Central memory CD4-positive, alpha-beta T cell (primary cell): ENCODE measurements at regions not wholly inside any gene's neighbourhood (a gene's known extent, or its start where the extent isn't known, plus 50 kb on each side); places are given as distances from the start of the nearest gene placed in this dataset.

ENCODE experiments used
- DNase-seq: peaks from one replicate; pipeline ENCODE4 v3.0.0; 2022

DNA sequence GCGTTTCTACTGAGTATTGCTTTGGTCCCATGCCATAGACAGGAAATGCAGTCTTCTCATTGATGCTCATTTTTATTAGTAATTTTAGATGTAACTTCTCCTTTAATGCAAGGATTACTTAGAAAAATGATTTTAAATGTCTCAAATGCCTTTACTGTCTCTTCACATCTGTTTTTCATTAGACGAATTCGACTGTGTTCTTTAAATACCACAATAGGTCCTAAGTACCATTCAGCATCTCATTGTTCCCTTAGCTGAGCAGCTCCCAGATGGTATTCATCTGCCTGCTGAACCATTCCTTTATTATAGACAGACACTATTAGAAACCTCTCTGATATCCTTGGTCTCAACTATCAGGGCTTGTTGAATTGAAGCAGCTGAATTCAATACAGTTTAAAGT lies 113.6 kb downstream of the LSMEM1 start:
- DNase-seq, result no peak

DNA sequence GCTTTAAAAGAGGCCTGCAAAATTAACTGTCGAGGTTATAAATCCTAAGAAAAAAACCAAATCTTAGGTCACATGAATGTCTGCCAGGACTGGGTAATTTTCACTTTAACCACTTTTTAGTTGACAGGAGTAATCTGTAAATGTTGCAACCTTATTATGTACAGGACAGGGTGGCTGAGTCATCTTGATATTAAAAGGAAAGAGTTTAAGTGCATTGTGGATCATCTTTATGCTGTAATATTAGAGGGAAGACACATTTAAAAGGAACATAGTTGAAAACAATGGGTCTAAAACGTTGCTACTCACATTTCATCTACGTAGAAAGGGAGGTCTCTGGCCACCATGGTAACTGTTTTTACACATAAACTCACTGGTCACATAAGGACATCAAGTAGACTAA lies 115.5 kb downstream of the LSMEM1 start:
- DNase-seq, result no peak

DNA sequence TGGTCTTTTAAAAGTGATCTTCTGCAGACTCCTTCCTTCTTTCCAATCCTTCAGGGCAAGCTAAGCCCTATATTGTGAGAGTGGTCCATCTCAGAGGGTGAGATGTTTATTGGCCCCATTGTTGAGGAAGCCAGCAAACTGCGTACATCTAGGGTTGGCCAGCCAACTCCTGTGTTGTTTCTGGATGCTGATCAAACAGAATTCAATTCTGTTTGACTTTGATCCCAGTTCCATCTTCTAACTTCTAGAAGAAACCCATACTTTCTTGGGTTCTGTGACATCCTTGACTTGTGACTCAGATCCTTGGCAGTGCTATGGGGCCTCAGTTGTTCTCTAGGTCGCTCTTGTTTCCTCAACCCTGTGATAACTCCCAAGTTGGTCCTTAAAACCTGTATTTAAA lies 116.2 kb downstream of the LSMEM1 start:
- no peak for DNase-seq

DNA sequence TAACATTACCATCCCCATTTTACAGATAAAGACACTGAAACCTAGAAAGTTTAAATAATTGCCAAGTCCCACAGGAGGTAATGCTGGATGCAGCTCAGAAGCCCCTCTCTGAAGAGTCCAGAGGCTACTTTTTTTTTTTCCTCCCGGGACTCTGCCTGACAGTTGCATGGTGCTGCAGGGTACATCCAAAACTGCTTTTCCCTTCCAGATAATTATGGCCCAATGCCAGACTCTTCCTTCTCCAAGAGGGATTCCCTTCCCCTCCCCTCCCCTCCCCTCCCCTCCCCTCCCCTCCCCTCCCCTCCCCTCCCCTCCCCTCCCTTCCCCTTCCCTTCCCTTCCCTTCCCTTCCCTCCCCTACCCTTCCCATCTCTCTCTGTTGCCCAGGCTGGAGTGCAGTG lies 122.9 kb downstream of the LSMEM1 start:
- no peak for DNase-seq

DNA sequence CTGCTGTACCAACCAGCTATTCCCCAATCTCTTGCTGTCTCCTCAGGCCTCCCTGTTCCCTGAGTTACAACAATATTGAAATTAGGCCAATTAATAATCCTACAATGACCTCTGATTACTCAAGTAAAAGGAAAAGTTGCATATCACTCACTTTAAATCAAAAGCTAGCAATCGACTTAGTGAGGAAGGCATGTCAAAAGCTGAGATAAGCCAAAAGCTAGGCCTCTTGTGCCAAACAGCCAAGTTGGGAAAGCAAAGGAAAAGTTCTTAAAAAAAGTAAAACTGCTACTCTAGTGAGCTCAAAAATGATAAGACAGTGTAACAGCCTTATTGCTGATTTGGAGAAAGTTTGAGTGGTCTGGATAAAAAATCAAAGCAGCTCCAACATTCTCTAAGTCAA lies 129.8 kb downstream of the LSMEM1 start:
- DNase-seq, result no peak

DNA sequence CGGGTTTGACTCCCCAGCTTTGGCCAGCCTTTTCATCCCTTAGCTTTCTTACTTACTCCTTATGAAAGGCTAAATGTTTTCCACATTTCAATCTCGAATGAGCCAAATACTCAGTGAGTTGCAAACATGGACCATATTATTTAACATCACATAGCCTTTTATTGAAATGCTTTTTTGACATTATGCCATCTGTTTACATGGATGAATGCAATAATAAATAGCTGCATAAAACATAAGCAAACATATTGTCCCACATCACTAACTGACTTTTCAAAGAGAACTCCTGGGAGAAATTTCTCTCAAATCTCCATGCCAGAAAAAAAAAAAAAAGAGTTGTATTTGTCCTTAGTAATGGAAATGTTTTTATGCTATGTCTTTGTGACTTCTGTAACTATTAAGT lies 134.9 kb downstream of the LSMEM1 start:
- no peak for DNase-seq

DNA sequence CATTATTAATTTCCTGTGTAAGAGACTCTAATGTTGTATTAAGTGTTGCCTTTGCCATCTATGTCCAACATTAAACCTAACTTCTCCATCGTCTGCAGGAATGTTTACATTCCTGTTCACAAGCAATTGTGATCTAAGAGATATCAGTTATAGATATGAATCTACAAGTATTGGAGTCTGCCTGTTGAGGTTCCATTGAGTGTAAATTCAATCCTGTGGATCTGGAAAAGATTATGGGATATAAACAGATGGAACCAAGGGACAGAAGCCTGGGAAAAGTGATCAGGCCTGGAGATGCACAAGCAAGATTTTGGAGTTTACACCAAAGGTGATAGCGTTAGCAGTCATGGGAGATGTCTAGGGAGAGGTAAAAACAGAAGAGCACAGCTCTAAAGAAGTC lies 135.5 kb downstream of the LSMEM1 start:
- DNase-seq, result no peak

DNA sequence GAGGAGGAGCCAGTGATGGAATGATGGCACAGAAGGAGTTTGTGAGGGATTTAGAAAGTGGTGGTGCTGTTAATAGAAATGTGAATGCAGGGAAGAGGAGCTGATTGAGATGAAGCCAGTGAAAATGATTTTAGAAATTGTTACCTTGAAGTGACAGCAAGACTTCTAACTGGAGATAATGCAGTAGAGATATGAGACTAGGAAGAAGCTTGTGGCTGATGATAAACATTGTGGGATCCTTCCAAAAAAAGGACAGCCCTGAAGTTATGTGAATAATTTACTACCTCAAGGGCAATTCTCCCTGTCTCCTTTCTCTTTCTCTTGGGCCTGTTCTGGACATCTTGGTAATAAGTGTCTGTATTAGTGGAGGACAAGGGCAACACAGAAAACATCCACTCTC lies 138.6 kb downstream of the LSMEM1 start:
- DNase-seq, result no peak

DNA sequence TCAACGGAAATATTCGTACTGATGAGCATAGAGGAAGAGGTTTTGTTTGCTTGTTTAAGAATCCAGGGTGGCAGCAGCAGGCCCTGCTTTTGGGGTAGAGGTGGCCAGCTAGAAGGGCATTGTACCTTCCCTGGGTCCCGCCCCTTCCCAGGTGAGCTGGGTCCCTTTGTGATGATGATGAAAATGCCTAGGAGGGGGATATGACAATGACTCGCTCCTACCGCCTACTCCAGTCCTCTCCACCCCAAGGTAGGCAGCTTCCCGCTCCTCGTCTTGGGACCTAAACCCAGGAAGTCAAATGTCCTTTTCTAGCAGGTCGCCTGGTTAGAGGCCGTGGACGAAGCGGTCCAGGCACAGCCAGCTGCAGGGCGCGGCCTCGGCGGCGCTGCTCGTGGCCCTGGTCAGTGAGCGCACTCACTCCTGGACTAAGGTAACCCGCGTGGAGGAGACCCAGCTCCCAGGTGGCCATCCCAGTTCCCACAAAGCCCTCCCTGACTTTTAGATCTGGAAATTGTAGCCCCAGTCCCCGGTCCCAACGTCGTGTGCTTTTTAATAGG lies 141.4 kb downstream of the LSMEM1 start:
- no peak for DNase-seq

DNA sequence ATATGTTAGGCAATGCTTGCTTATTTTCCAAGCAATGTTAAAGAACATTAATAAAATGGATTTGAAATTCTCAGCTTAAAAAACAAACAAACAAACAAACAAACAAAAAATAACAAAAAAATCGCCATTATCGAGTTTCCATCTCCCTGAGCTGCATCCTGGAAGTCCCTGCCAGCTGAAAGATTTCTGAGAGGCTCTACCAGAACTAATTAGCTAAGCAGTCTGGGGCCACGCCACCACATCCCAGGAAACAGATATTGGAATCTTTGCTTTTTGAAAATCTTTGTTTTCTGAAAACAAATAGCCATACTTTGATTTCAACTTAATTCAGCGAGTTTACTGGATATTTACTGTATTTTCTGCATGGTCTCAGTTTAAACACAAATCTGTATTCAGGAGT lies 143.6 kb downstream of the LSMEM1 start:
- no peak for DNase-seq

DNA sequence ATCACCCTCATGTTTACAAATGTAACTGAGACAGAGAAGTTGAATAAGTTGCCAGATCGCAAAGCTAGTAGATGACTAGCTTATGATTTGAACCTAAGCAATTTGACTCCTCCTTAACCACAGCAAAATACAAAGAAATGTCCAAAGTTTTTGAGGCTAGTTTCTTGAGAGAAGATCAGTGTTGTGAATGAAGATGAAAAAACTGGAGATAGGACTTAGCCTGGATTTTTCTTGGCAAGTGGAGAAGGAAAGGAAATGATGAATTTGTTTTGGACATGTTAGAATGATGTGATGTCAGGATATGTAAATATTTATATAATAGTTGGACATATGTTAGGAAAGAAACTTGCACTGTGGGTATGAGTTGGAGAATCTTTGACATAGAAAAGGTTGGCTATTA lies 149.8 kb downstream of the LSMEM1 start:
- no peak for DNase-seq

DNA sequence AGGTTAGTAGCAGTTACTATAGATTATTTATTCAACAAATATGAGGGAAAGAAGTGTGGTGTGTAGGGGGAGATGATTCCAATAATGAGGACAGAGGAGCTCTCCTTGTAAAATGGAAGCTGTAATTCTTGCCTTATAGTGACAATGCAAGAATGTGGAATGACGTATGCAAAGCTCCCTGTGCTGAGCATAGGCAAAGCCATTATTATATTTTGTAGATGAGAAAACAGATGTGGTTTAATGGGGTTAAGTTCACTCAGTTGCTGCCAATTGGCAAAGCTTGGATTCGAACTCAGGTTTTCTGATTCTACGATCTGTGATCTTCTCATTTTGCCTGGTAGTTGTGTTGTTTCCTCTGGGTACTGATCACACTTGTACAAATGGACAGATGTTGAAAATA lies 153.3 kb downstream of the LSMEM1 start:
- DNase-seq, result no peak

DNA sequence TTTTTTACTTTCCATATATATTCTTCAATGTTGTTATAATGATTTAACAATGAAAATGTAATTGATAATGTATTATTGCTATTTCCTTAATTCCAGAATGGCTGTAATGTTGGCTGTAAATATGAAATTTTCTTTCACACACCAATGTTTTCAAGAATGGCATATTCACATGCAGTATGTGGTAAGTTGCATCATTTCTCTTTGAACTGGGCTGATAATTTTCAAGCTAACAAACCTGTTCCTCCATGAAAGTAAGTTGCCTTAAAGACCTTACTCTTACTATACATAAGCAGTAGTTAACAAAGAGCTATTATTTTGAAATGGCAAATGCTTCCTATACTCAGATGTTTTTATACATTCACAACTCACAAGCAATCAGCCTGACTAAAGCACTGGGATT lies 154.5 kb downstream of the TMEM168 start:
- no peak for DNase-seq

DNA sequence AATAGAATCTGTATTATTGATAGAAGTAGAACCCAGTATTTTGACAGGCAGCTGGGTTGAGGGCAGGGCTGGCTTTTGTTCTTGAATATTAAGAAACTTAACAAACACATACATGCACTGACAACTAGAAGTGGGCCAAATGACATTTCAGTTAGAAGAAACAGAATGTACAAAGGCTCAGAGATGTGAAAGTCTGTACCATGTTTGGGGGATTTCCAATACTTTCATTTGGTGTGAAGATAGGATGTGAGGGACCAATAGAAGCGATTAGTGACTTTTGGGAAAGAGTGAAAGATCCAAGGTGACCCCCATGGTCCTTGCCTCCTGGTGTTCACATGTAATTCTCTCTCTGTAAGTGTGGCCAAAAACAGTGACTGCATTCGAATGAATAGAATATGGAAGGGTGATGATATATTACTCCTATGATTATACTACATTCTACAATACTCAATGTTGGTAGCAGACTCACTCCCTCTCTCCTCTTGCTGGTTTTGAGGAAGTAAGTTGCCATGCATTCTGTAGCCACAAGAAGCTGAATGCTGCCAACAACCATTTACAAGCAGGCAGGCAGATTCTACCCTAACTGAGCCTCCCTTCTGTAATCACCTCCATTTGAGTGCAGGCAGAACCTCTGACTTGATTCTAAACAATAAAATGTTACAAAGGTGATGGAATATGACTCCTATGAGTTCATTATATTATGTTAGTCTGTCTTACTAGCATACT lies 151.4 kb downstream of the TMEM168 start:
- no peak for DNase-seq

DNA sequence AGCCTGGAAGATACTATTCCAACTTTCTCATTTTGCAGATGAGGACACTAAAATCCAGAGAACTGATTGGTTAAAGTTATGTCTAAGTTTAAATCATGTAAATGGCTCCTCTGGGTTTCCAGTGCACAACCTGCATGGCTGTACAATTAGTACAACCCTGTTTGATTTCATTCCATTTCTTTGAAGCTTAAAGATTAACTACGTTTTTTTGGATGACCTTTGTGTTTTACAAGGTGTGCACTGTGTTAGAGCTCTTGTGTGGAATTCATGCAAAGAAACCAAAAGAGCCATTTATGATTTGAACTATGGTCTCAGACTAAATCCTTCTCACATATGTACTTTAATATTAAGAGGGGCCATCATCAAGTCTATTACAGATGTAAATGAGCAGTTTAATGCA lies 149.5 kb downstream of the TMEM168 start:
- DNase-seq, result no peak

DNA sequence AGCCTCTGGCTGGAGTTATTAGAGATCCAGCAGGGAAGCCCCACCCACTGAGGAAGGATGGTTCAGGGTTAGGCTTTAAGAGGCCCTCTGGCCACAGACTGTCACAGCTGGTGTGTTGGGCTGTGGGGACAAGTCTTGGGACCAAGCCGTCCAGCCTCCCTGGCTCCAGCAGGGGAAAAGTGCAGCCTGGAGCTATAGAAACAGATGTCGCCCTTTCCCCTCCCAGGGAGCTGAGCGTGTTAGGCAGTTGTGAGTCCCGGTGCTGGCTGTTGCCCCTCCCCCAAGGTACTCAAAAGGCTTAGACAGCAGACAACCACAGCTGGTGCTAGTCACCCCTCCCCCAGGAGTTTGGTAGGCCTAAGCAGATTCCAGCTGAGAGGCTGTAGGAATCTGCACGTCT lies 143.4 kb downstream of the TMEM168 start:
- no peak for DNase-seq

DNA sequence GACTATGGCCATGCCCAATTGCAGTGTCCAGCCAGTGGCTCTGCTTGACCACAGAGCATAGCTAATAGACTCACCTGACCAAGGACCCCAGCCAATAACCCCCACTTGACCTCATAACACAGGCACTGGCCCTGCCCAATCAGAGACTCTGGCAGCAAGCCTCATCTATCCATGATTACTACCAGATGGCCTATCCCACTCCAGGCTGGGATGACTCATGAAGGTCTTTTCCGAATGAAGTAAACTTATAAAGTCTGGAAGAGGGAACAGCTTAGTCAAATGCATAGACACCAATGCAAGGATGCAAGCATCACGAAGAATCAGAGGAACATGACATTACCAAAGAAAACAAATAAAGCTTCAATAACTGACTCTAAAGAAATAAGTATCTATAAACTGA lies 141.4 kb downstream of the TMEM168 start:
- DNase-seq, result no peak

DNA sequence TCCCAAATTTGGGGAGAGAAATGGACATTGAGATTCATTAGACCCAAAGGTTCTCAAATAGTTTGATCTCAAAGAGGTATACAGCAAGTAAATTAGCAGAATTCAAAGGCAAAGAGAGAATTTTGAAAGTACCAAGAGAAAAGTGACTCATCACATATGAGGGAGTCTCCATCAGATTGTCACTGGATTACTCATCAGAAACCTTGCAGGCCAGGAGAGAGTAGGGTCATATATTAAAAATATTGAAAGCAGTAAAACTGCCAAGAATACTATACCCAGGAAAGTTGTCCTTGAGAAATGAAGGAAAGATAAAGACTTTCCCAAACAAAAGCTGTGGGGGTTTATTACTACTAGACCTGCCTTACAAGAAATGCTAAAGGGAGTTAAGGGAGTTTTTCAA lies 140.6 kb downstream of the TMEM168 start:
- no peak for DNase-seq

DNA sequence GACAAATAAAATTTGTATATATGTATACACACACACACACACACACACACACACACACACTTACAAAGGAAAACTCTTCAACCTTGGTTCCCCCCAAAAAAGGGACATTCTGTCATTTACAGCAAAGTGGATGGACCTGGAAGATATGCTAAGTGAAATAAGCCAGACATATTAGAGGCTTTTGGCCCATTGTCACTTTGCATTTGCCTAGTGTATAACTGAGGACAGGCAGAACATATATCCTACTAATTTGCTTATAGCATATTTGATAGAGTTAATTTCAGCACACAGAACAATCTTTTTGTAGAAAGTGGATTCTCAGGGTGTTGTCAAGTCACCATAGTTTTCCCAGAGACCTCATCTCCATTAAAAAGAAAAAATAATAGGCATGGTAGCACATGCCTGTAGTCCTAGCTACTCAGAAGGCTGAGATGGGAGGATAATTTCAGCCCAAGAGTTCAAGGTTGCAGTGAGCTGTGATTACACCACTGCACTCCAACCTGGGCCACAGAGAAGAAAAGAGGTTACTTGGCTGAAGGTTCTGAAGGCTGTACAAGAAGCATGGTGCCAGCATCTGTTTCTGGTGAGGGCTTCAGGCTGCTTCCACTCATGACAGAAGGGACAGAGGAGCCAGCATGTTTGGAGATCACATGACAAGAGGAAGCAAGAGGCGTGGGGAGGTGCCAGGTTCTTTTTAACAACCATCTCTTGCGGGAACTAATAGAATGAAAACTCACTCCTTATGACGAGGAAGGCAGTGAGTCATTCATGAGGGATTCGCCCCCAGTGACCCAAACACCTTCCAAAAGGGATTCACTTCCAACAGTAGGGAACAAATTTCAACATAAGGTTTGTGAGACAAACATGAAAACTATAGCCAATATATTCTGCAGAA lies 135.6 kb downstream of the TMEM168 start:
- no peak for DNase-seq

DNA sequence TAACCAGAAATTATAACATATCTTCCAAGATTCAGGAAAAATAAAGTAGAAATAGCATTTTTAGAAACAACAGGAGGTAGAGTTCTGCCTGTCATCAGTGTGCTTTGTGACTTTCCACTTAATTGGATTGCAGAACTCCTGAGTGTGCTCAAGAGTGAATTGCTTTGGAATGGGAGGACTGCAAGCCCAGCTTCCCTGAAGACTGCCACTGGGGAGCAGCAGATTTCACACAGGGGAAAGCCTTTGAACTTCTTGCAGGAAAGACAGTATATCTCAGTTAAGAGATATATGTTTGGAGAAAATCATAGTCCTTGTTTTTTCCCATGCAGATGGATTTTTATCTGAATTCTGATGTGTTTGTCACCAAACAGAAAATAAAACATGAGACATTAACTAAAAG lies 124.5 kb downstream of the TMEM168 start:
- no peak for DNase-seq

DNA sequence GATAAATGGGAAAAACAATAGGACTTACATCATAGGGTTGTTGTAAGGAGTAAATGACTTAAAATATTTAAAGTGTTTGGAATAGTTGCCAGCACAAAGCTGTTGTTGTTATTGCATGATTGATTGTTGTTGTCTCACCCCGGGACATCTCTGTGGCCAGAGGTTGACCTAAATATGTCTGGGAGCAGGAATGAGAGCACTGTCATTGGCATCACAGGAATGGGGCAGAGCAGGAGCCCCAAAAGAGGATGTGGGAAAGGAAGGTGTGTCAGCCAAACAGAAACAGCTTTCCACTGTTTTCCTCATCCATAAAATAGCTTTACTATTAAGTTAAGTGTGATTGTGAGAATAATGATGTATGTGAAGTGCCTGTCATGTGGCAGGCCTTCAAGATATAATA lies 121.6 kb downstream of the TMEM168 start:
- DNase-seq, result no peak

DNA sequence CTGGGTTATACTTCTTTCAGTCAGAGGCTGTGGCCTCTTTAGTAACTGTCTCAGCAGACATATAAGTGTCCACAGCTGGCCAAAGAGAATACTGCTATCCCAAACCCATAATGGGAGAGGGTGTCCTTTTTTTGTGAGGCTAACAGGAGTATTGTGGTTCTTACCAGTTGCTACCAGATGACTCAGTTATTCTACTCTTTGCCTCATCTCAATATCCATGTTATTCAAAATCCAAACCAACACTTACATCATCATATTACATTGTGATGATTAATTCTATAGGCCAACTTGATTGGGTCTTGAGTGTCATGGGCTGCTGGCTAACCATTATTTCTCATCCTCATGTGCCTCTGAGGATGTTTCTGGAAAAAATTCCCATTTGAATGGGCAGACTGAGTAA lies 120.9 kb downstream of the TMEM168 start:
- DNase-seq, result no peak

DNA sequence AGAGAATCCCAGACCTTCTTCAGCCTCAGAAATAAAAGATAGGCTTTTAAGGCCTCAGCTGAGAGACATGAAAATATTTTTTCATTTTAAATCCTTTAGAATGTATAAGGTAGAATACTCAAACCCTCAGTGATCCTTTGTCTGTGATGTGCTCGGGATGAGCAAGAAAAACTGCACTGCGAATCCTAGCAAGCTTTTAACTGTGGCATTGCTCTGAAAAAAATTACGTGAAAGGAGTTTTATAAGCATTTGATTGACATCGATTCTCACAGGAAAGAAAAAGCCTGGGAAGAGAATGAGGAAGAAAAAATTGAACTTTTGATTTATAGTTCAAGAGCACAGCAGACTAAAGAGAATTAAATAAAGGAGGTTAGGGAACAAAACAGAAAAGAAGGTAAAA lies 120.0 kb downstream of the TMEM168 start:
- DNase-seq, result no peak

DNA sequence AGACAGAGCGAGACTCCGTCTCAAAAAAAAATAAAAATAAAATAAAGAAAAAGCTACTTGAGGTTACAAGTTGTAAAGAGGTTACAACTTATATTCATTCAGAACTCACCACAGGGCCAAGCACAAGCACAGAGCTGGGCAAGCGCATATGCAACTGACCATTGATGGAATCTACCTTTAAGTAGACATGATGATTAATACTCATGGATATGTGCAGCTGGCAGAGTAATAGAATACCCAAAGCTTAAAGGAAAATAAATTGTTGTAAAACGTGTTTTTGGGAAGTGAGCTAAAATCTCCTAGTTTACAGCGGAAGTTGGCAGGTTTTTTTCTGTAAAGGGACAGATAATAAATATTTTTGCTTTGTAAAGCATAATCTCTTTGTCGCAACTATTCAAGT lies 111.6 kb downstream of the TMEM168 start:
- DNase-seq, result no peak
